ENCODE measurements at regions not wholly inside any gene's neighbourhood (a gene's known extent, or its start where the extent isn't known, plus 50 kb on each side); places are given as distances from the start of the nearest gene placed in this dataset.

DNA sequence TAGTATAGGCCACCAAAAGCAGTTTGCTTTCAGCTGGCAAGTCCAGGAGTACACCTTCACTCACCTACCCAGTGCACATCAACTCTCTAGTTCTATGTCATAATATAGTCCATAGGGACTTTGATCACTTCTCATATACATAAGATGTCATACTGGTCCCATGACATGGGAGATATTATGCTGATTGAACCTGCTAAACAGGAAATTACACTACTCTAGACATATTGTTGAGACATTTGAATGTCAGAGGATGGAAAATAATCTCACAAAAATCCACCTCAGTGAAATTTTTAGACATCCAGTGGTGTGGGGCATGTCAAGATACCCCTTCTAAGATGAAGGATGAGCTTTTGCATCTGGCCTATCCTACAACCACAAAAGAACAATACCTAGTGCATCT is 322.5 kb downstream of the EN1 start:
- H4K20me1 ChIP-seq (ENCODE audit: control insufficient read depth, insufficient read depth): no peaks in the 10 kb centered on the region
- intact Hi-C loops (cut with micrococcal nuclease; ENCODE audit: unreplicated experiment) (no loop called here), in situ Hi-C loops (cut with MboI) (no loop called here)
- no peaks in the 10 kb centered on the region for H3K27me3 ChIP-seq (replicated peaks in 1 of 2; ENCODE audit: control insufficient read depth in 2 of 2, insufficient read depth in 2 of 2, low read length in 1 of 2)
- RAD21 ChIA-PET (ENCODE audit: unreplicated experiment): no interaction called here
- H3K9ac ChIP-seq (ENCODE audit: control insufficient read depth, insufficient read depth, low read length): no peak overlapping the region
- no peak for FAIRE-seq
- H3K4me1 ChIP-seq (ENCODE audit: control insufficient read depth, insufficient read depth, low read length): no peaks in the 10 kb centered on the region
- TF ChIP-seq BACH1 (IDR thresholded peaks at IDR 0.05; ENCODE audit: borderline replicate concordance) (no peak), WRNIP1 (IDR thresholded peaks at IDR 0.05; ENCODE audit: borderline replicate concordance, low read depth, low read length) (no peak)
- no peak for DNase-seq (ENCODE audit: low read depth, low spot score)
- no peaks in the 10 kb centered on the region; the same call in 2 of the 3 replicates for H3K9me3 ChIP-seq (replicated peaks; ENCODE audit: control insufficient read depth, insufficient read depth, low read length)
- no peak for ATAC-seq
- no peaks in the 10 kb centered on the region for H3K36me3 ChIP-seq (ENCODE audit: control insufficient read depth in 2 of 2, insufficient read depth in 2 of 2, low read length in 1 of 2)
- CTCF ChIA-PET: no interaction called here
- POLR2A ChIA-PET: no interaction called here
- H3K79me2 ChIP-seq (ENCODE audit: control insufficient read depth, insufficient read depth, low read length): no peaks in the 10 kb centered on the region
- H2AFZ ChIP-seq (ENCODE audit: control insufficient read depth, low read depth, low read length): no peak overlapping the region
- BruUV-seq (replicated peaks): no TSS peak
- no peak overlapping the region for H3K4me2 ChIP-seq (ENCODE audit: control insufficient read depth, insufficient read depth)
- SMC1A ChIA-PET (ENCODE audit: uncharacterized antibody, unreplicated experiment): no interaction called here
- H3K27ac ChIP-seq (ENCODE audit: control insufficient read depth, insufficient read depth): no peak overlapping the region
- no peak overlapping the region for H3K4me3 ChIP-seq

DNA sequence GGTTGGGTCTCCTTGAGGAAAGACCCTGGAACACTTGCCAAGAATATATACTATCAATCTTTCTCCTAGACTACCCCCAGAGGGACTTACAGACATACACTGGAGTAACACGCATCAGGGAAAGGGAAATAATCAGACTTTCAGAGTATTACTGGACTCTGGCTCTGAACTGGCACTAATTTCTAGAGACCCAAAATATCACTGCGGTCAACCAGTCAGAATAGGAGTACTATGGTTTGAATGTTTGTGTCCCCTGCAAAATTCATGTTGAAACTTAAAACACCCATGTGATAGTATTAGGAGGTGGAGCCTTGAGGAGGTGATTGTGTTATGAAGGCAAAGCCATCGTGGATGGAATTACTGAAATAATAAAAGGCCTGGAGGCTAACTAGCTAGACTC is 323.7 kb downstream of the EN1 start:
- ChIA-PET CTCF (no interaction called here), POLR2A (no interaction called here), RAD21 (ENCODE audit: unreplicated experiment) (no interaction called here), SMC1A (ENCODE audit: uncharacterized antibody, unreplicated experiment) (no interaction called here)
- Histone ChIP-seq H3K36me3 (ENCODE audit: control insufficient read depth in 2 of 2, insufficient read depth in 2 of 2, low read length in 1 of 2) (no peaks in the 10 kb centered on the region), H3K4me1 (ENCODE audit: control insufficient read depth, insufficient read depth, low read length) (no peaks in the 10 kb centered on the region), H4K20me1 (ENCODE audit: control insufficient read depth, insufficient read depth) (no peaks in the 10 kb centered on the region), H3K9me3 (replicated peaks; ENCODE audit: control insufficient read depth, insufficient read depth, low read length) (no peaks in the 10 kb centered on the region; the same call in 2 of the 3 replicates), H3K4me3 (no peak overlapping the region), H2AFZ (ENCODE audit: control insufficient read depth, low read depth, low read length) (no peak overlapping the region), H3K27ac (ENCODE audit: control insufficient read depth, insufficient read depth) (no peak overlapping the region), H3K27me3 (replicated peaks in 1 of 2; ENCODE audit: control insufficient read depth in 2 of 2, insufficient read depth in 2 of 2, low read length in 1 of 2) (no peaks in the 10 kb centered on the region), H3K9ac (ENCODE audit: control insufficient read depth, insufficient read depth, low read length) (no peak overlapping the region), H3K79me2 (ENCODE audit: control insufficient read depth, insufficient read depth, low read length) (no peaks in the 10 kb centered on the region), H3K4me2 (ENCODE audit: control insufficient read depth, insufficient read depth) (no peak overlapping the region)
- DNase-seq (ENCODE audit: low read depth, low spot score): no peak
- in situ Hi-C loops (cut with MboI) (no loop called here), intact Hi-C loops (cut with micrococcal nuclease; ENCODE audit: unreplicated experiment) (no loop called here)
- TF ChIP-seq MEF2A (IDR thresholded peaks at IDR 0.05; ENCODE audit: insufficient read depth, low read depth, low read length): 0 out of 2 replicates have a peak, but pooled peaks have one; percentile 15
- TF ChIP-seq, protein P1, sequence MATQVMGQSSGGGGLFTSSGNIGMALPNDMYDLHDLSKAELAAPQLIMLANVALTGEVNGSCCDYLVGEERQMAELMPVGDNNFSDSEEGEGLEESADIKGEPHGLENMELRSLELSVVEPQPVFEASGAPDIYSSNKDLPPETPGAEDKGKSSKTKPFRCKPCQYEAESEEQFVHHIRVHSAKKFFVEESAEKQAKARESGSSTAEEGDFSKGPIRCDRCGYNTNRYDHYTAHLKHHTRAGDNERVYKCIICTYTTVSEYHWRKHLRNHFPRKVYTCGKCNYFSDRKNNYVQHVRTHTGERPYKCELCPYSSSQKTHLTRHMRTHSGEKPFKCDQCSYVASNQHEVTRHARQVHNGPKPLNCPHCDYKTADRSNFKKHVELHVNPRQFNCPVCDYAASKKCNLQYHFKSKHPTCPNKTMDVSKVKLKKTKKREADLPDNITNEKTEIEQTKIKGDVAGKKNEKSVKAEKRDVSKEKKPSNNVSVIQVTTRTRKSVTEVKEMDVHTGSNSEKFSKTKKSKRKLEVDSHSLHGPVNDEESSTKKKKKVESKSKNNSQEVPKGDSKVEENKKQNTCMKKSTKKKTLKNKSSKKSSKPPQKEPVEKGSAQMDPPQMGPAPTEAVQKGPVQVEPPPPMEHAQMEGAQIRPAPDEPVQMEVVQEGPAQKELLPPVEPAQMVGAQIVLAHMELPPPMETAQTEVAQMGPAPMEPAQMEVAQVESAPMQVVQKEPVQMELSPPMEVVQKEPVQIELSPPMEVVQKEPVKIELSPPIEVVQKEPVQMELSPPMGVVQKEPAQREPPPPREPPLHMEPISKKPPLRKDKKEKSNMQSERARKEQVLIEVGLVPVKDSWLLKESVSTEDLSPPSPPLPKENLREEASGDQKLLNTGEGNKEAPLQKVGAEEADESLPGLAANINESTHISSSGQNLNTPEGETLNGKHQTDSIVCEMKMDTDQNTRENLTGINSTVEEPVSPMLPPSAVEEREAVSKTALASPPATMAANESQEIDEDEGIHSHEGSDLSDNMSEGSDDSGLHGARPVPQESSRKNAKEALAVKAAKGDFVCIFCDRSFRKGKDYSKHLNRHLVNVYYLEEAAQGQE (IDR thresholded peaks at IDR 0.05; ENCODE audit: low read depth, low read length): no peak
- TF ChIP-seq JUNB (IDR thresholded peaks at IDR 0.05): peak; percentile 29; the same call in 1 of the 2 replicates
- TF ChIP-seq RUNX3 (IDR thresholded peaks at IDR 0.05; ENCODE audit: low read length): peak; percentile 57
- FAIRE-seq: no peak
- no TSS peak for BruUV-seq (replicated peaks)
- 0% methylated on average over 3 of the region's 3 CpGs for WGBS (ENCODE audit: insufficient coverage, insufficient replicate concordance, low lambda C conversion rate, missing lambda C conversion rate)
- ATAC-seq: no peak

Measured in GM12878 (cell line).